CD4-positive, alpha-beta T cell treated with Interleukin-10 for 1 hour (primary cell): ENCODE measurements at regions not wholly inside any gene's neighbourhood (a gene's known extent, or its start where the extent isn't known, plus 50 kb on each side); places are given as distances from the start of the nearest gene placed in this dataset.
"Not testable (repeated sequence)": the region's sequence is repeated elsewhere in the genome, so short reads cannot be mapped to it uniquely, and the experiment has no call there.

Experiments
- DNase-seq: peaks from one replicate; pipeline ENCODE4 v3.0.0-alpha.2; 2020

DNA sequence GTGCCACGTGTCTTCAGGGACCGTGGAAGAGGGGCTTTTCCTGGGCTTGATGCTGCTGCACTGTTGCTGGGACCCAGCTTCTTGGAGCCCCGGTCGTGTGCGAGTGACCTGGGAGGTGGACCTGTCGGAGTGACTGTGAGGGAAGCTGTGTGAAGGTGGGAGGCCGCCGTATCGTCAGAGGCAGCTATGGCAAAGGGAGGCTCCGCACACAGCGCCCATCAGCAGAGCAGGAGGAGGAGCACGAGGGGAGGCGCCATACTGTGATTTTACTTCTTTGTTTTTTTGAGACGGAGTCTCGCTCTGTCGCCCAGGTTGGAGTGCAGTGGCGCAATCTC, 171.0 kb downstream of the LAT start:
- not testable (repeated sequence) for DNase-seq

DNA sequence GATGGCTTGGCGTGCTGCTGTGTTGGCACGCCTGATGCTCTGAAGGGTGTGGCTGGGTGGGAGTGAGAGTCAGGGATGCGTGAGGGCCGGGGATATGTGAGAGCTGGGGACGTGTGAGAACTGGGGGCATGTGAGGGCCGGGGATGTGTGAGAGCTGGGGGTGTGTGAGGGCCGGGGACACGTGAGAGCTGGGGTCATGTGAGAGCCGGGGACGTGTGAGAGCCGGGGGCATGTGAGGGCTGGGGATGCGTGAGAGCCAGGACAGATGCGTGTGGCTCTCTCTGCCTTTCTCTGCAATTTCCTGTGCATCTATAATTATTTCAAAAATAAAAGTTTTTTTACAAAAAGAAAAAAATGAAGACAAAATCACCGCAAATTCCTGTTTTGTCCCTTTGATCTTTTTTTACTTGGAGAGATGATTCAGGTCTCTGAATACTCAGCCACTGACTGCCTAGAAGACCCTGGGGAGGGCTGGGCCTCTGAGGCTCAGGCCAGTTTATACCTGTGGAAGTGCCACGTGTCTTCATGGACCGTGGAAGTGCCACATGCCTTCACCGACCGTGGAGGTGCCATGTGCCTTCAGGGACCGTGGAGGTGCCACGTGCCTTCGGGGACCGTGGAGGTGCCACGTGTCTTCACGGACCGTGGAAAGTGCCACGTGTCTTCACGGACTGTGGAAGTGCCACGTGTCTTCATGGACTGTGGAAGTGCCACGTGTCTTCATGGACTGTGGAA, 170.4 kb downstream of the LAT start:
- DNase-seq, result peak; percentile 16

DNA sequence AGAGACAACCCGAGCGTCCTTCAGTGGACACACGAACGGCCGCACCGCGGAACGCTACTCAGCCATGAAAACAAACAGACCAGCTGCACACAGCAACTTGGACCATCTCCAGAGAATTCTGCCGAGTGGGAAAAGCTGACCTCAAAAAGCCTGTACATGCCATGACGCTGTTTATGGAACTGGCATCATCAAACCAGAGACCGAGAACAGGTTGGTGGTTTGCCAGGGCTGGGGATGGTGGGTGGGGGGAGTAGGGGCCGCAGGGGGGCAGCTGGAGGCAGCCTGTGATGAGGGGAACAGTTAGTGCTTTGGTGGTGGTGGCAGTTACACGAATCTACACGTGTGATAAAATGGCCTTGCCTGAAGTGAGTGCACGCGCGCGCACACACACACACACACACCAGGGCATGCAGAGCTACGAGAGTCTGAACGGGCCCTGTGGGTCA, 169.8 kb downstream of the LAT start:
- no peak for DNase-seq

DNA sequence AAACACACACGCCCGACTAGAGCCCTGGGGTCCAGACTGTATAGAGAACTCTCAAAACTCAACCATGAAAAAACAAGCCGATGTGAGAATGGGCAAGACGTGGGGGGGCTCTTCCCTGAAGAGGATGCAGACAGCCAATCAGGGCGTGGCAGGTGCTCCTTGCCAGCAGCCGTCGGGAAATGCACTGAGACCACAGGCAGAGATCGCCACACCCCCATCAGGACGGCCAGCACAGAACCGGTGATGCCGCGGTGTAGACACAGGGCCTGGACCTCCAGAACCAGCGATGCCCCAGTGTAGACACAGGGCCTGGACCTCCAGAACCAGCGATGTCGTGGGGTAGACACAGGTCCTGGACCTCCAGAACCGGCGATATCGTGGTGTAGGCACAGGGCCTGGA, 169.2 kb downstream of the LAT start:
- DNase-seq, result no peak

DNA sequence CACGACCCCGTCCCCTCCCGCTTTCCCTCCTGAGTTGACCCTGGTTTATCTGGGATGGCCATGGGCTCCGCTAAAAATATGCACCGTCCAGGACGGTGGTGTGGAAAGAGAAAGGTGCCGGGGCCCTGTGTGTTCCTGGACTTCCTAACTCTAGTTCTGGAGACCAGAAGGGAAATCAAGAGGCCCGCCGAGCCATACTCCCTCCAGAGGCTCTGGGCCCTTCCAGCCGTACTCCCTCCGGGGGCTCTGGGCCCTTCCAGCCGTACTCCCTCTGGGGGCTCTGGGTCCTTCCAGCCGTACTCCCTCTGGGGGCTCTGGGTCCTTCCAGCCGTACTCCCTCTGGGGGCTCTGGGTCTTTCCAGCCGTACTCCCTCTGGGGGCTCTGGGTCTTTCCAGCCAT, 168.5 kb downstream of the LAT start:
- DNase-seq, result not testable (repeated sequence)

DNA sequence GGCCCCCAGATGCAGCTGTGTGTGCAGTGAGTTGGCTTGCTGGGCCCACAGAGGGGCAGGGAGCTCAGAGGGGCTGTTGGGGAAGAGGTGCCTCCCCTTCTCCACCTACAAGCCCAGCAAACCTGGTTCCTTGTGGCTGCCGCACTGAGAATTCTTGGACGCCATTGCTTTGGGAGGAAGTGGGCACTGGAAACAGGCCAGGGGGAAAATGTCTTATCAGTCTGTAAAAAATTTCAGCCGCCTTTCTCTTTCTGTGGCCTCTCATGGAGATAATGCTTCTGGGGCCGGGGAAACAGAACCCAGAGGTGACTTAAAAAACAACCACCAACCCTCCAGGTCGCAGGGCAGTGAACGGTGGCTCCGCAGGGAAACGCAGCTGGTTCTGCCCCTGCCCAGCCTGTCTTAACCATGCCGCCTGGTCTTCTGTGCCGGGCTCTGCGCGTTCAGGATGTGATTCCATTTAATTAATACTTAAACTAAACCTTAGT, 167.7 kb downstream of the LAT start:
- DNase-seq, result not testable (repeated sequence)

DNA sequence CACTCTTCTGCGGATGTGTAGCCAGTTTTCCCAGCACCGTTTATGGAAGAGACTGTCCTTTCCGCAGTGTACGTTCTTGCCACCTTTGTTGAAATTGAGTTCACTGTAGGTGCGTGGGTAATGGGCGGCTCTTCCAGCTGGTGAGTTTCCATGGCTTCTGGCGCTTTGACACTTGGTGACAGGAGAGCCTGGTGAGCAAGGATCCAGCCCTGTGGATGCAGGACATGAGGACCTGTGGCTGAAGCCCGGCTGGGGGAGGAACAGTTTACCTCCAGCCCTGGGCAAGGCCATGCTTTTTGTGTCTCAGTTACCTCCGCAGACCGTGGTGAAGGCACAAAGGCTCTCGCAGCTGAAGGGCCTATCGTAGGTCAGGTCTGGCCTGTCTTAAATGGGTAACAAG, 166.5 kb downstream of the LAT start:
- DNase-seq, result no peak

DNA sequence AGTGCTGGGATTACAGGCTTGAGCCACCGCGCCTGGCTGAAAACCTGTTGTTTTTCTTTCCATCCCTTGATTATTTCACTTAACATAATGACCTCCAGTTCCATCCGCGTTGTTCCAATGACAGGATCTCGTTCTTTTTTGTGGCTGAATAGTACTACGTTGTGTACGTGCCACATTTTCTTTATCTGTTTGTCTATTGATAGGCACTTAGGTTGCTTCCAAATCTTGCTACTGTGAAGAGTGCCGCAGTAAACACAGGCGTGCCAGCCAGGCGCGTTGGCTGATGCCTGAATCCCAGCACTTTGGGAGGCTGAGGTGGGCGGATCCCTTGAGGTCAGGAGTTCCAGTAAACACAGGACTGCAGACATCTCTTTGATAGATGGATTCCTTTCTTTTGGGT, 165.1 kb downstream of the LAT start:
- DNase-seq, result not testable (repeated sequence)

DNA sequence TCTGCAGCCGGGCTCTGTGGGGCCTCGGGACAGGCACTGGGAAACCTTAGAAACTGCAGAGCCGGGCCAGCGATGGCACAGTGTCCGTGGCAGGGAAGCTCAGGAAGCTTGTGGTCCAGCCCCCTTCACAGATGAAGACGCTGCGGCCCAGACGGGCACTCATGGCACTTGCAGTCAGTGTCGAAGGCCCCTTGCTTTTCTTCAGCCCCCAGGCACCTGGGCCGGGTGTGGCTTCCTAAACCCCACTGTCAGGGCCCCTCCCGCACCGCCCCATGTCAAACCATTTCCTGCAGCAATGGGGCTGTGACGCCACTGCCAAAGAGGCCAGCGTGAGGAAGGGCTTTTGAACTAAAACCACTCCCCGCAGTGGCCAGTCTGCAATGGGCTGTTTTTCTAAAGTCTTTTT, 164.0 kb downstream of the LAT start:
- peak; percentile 86 for DNase-seq

DNA sequence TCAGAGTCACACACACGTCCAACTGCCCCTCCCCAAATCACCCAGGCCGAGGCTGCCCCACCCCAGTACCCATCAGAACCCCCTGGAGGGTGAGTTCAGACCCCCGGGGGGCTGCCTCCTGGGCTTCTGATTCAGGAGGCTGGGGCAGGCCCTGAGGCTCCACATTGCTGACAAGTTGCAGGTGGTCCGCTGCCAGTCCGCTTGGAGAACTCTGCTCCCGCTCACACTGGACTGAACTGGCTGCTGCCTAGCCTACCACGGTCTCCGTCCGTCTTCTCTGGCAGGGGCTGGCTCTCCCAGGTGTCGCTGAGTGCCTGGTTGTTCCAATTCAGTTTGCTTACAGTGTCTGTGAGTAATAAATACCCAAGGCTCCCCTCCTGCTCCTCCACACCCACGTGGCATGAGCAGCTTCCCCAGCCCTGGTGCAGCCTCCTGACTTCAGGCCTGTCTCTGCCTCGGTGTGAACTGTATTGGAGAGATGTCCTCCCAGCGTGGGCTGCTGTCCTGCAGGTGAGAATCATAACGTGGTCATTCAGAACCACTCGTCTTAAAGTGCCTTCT, 163.4 kb downstream of the LAT start:
- no peak for DNase-seq

DNA sequence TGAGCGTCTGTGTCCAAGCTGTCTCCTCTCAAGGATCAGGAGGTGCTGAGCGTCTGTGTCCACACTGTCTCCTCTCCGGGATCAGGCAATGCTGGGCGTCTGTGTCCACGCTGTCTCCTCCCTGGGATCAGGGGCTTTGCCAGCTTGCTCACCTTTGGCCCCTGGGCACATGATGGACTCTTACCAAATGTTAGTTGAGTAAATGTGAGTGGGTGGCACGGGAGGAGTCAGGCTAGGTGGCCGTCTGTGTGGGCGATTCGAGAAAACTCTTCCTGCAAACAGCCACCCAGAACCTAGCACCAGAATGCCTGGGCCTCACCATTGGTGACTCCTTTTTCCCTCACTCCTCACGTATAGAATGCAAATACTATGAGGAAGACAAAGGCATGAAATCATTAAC, 162.9 kb downstream of the LAT start:
- not testable (repeated sequence) for DNase-seq

DNA sequence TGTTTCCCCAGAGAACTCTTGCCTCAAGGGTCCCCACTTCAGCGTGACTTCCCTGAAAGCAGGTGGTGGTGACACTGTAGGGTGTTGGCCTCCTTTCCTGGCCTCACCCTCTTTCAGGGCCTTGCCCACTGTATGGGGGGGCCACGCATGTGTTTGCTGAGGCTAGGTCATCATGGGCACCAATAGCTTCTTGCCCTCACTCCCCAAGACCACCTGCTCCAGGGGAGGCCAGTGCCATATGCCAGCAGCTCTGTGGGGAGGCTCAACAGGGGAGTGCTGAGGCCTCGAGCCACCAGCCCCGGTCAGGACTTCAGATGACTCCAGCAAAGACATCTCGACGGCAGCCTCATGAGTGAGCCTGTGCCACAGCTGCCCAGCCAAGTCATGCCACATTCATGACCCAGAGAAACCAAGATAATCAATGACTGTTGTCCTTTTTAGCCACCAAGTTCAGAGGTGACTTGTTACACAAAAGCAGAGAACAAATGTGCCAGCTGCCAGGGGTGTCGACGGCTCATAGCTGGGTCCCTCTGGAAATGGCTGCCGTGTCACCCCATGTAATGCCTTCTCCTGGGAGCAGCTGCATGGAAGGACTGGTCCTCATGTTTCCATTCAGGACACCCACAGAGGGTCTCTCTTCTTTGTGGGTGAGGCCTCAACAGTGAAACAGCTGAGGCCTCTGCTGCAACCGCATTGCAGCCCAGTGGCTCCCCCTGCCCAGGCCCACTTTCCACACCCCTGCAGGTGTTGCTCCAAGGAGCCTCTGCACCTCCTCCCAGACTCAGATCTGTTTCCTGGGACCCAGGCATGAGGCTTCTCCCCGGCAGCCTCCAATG, 162.2 kb downstream of the LAT start:
- DNase-seq, result not testable (repeated sequence)

DNA sequence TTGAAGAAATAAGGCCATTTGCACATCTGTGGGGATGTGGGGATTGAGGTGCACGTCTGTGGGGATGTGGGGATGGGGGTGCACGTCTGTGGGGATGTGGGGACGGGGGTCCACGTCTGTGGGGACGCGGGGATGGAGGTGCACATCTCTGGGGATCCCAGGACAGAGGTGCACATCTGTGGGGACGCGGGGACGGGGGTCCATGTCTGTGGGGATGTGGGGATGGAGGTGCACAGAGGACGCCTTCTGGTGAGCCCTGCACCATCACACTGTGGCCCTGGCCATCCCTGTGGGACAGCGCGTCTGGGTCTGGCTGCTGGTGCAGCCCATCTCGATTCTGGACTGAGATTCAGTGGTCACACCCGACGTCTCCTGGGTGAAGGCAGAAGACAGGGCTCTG, 161.4 kb downstream of the LAT start:
- DNase-seq, result no peak

DNA sequence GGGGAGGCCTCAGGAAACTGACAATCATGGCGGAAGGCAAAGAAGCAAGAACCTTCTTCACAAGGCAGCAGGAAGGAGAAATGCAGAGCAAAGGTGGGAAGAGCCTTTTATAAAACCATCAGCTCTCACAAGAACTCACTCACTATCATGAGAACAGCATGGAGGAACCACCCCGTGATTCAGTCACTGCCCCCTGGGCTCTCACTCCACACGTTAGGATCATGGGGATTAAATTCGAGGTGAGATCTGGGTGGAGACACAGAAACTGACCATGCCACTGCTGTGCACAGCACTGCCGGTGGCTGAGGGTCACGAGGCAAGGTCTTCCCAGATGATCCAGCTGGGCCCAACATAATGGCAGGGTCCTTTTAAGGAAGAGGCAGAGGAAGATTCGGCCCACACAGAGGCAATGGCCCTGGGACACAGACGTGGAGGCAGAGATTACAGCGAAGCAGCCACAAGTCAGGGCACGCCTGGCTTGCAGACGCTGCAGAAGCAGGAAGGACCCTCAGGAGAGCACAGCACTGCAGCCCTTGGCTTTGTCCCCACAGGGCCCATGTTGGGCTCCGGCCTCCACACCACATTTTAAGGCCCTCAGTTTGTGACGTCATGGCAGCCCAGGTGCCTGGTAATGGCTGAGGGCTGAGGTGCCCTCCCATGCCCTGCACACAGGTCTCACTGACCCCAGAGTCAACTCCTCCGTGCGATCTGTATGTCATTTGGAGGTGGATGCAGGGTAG, 160.8 kb downstream of the LAT start:
- DNase-seq, result not testable (repeated sequence)

DNA sequence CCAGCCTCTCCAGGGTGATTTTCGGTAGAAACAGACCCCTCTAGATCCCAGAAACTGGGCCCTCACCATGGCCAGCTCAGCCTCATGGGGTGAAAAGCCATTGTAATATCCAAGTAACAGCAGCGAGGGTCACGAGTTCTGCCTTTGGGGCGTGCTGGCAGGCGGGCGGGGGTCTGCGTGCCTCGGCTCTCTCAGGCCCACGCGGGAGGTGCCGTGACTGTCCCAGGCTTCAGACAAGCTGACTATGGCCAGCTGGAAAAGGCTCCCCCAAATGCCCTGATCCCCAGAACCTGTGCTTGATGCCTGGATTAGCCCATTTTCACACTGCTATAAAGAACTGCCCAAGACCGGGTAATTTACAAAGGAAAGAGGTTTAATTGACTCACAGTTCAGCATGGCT, 160.2 kb downstream of the LAT start:
- not testable (repeated sequence) for DNase-seq

DNA sequence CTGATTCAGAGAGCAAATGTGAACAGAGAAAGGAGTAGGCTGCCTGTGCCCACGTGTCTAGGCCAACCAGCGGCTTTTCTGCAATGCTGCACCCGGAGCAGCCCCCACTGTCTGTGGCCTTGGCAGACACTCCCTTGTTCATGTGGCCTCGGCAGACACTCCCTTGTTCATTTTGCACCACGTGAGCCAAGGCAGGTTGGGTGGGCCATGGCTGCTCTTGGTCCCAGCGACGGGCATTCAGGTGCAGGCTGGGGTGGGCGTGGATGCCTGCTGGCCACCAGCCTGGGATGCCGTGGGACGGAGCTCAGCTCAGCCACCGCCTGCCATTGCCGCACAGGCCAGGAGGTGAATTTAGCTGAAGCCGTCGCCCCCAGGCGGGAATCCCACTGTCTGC, 159.8 kb downstream of the LAT start:
- not testable (repeated sequence) for DNase-seq

DNA sequence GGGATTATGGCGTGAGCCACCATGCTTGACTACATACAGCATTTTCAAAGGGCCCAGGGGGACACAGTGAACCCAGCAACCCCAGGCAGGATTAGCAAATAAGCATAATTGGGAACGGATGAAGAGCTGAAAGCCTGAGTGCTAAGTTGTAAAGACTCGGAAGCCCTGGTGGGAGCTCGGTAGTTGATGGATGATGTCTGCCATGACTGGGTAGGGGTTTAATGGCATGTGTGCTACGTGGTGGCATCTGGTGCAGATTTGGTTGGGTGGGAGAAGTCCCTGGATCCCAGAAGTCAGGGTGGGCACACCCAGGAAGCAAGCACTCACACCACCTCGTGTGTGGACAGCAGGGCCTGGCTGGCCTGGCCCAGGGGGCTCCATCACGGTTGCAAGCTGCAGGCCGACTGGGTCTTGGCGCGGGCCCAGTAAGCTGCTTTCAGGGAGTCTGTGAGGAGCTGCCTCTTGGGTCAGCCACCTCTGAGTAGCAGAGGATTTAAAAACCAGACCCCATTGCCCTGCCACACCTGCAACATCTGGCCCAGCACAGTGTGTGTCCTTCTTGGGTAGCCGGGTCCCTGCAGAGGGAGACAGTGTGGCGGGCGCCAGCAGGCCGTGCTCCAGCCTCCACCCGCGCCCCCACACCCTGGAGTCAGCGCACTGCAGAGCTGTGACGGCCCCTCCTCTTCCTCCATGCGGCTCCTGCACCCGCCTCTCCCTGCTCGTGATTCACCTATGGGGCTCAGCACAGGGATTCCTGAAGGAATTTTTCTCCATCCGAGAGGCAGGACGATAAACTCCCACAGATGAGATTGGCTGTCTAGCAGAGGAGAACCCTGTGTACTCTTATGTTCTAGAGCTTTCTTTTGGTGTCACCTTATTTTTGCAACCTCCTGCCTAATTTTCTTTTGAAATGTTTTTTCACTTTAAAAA, 159.2 kb downstream of the LAT start:
- DNase-seq, result not testable (repeated sequence)

DNA sequence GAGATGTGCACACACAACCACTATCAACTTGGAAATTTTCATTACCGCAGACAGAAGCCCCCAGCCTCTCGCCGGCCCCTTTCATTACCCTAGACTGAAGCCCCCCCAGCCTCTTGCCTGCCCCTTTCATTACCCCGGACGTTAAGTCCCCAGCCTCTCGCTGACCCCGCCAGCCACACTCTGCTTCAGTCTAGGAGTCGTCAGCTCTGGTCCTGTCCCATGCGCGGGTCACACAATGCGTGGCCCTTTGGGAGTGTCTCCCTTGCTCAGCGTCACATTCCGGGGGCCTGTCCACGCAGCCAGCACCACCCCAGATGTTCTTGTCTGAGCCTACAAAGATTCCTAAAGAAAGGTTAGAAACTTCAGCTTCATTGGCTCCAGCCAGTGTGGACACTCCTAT, 157.7 kb downstream of the LAT start:
- not testable (repeated sequence) for DNase-seq

DNA sequence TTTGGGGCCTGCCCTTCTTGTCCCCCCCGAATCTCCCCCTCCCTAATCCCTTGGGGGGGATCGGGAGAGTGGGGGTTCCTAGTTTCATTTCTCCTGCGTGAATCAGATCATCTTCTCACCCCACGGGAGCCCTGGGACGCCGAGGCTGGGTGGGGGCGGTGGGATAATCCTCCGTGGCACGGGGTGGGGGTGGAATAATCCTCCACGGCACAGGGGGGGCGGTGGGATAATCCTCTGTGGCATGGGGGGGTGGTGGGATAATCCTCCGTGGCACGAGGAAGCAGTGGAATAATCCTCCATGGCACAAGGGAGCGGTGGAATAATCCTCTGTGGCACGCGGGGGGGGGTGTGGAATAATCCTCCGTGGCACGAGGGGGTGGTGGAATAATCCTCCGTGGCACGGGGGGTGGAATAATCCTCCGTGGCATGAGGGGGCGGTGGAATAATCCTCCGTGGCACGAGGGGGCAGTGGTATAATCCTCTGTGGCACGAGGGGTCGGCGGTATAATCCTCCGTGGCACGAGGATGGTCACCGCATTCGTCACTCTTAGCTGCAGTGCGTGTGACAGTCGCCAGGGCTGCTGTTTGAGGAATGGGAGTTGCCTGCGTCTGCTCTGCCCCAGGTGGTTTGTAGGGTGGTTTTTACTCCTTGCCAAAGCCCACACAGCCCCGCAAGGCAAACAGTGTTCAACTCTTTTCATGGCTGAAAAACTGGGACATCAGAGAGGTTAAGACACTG, 156.9 kb downstream of the LAT start:
- DNase-seq, result no peak

DNA sequence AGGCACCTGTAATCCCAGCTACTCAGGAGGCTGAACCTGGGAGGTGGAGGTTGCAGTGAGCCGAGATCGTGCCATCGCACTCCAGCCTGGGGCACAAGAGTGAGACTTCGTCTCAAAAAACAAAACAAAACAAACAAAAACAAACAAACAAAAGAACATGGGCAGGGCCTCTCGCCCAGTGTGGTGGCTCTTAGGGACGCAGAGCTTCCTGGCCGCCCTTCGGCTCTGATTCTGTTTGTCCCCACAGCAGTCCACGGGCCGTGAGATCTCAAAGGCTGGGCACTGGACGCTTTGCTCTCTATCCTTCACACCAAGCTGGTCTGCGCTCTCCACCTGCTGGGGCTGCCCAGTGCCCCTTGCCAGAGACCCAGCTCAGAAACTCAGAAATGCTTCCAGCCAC, 156.3 kb downstream of the LAT start:
- DNase-seq, result not testable (repeated sequence)
